Stromal cell of bone marrow (primary cell): ENCODE measurements at regions not wholly inside any gene's neighbourhood (a gene's known extent, or its start where the extent isn't known, plus 50 kb on each side); places are given as distances from the start of the nearest gene placed in this dataset.

ENCODE experiments used
- DNase-seq: peaks from one replicate; pipeline ENCODE4 v3.0.0-alpha.2; 2012; ENCODE audit warnings: low read depth

DNA sequence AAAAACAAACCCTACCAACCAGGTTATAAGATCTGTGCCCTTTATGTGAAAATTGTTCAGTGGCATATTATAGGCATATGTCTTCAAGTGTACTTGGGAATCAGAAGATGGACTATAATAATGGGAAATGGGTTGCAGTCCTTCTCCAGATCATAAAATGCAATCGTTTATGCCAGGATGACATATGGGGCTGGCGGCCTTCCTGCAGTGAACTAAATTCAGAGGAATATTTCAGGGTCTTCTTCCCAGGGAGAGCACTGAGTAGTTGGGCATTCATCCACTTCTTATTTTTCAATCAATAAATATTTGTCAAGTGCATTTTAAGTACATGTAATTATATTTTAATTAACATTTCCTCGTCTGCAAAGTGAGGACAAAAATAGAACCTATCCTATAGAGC lies 176.2 kb upstream of the CNR1 start:
- no peak for DNase-seq

DNA sequence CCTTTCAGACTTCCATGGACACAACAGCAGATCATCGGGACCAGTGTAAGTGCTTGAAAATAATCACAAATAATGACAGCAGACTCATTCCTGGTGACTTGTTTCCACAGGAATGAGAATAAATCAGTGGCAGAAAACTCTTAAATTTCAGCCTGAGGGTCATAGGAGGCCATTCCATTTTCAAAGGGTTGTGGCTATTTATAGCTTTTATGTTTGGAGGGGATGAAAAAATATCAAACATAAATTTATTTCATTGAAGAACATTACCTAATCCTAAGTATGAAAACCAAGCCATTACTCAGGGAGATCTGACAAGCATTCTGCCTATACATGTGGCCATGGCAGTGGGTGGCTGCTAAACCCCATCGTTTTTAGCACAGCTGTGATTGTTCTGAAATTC lies 173.6 kb upstream of the CNR1 start:
- no peak for DNase-seq

DNA sequence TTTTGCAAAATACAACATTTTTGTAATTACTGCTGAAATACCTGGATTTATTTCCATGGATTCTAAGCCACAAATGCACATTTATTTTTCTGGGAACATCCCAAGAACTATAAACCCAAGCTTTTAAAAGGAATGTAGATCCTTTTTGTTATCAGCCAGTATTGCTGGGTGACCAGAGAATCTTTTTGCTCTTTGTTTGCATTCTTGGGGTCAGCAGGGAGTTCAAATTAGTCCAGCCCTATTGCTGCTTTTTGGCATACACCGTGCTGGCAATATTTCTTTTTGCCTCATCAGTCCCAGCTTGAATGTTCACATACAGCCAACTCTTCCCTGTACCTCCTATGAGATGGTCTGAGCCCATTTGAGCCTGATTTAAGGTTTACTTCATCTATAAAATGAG lies 155.2 kb upstream of the CNR1 start:
- DNase-seq = no peak

DNA sequence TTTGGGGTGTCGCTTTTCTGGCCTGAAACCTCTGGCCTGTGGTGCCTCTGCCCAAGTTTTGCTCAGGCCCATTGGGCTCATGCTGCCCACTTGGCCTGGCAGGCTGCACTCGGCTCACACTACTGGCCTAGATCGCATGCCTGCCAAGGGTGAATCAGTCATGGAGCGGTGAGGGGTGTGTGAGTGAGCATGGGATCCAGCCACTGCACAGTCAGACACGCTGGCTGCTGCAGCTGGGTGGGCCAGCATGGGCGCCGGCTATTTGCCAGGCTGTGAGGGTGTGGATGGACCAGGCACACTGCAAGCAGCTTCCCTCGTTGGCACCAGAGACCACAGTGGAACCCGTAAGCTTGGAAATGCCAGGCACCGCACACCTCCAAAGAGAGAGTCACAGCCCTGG lies 145.4 kb upstream of the CNR1 start:
- DNase-seq = no peak

DNA sequence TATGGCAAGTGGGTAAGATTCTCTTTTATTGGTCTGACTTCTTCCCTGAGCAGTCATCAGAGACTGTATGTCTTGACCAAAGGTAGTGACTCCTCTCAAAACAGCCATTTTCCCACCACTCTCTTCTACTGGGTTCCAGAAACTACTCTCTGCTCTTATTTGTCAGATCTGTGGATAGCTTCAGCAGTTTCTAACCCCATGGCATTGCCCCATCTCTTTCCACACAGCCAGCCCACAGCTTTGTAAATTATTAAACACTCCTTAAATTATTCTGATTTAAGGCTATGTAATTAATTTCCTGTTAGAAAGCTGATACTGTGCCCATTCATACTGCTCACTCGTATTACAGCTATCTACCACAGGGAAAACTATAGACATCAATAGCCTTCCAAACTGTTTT lies 138.4 kb upstream of the CNR1 start:
- no peak for DNase-seq

DNA sequence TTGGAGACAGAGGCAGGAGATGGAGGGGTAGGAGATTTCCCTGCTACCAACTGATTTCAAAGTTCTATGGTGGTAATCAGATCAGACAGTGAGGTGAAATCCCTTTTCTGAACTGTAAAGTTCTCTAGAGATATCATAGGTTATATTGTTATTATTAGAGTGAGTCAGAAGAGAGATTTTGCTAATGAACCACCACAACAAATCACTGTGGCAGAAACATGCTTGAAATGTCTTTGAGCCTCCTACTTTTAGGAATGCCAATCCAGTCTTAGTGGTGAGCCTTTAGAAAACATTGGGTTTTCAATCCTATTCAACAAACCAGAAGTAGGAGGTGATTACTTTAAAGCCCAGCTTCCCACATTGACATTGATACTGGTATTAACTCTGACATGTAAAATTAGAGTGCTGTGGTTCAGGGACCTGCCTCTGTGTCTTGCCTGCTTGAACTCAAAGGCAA lies 136.7 kb upstream of the CNR1 start:
- no peak for DNase-seq

DNA sequence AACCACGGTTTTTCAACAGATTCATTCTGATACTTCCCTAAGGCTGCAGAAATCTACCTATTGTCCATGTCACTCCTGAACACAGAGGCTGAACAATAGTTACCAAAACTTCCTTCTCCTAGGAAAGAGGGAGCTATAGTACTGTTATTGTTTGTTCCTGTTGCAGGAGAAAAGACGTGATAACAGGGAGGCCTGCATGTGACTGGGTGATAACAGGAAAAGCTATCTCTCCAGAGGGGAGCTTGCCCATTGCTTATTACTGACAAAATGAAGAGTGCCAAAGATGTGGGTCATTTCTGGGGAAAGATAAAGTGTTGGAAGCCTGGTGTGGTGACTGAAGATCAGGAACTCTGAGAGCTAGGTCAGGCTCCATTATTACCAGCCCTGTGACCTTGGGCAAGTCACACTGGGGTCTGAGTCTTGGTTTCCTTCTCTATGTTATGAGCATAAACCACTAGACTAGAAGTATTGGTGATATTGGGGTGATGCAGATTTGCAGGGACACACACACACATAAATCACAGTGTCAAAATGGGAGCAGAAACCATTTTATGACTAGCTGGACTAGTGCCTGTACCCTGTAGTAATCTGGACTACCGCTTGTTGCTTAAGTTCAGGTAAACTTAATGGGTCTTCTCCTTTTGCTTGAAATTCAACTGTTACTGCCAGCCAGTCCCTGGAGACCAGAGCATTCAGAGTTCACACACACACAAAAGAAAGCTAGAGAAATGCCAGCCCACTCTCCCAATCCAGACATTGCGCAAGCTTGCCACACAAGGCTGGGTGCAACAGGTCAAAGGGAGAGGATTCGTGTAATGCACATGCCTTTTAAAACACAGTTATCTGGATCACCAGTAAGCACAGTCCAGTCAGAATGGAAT lies 136.0 kb upstream of the CNR1 start:
- DNase-seq = no peak

DNA sequence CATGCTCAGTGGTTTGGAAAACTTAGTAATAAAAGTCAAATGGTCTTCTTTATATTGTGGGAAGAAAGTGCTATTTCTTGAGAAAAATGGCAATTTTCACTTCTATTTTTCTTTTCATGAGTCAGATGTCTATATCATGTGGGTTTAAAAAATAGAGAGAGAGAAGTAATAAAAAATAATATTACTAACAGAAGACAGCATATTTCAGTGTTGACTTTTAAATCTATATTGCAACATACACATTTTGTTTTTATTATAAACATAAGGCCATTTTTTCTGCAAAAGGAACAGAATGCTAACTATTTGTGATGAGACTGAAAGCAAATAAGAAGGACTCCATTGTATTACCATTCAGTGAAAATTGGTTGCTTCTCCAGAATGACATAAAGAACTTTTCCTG lies 135.1 kb upstream of the CNR1 start:
- DNase-seq = no peak

DNA sequence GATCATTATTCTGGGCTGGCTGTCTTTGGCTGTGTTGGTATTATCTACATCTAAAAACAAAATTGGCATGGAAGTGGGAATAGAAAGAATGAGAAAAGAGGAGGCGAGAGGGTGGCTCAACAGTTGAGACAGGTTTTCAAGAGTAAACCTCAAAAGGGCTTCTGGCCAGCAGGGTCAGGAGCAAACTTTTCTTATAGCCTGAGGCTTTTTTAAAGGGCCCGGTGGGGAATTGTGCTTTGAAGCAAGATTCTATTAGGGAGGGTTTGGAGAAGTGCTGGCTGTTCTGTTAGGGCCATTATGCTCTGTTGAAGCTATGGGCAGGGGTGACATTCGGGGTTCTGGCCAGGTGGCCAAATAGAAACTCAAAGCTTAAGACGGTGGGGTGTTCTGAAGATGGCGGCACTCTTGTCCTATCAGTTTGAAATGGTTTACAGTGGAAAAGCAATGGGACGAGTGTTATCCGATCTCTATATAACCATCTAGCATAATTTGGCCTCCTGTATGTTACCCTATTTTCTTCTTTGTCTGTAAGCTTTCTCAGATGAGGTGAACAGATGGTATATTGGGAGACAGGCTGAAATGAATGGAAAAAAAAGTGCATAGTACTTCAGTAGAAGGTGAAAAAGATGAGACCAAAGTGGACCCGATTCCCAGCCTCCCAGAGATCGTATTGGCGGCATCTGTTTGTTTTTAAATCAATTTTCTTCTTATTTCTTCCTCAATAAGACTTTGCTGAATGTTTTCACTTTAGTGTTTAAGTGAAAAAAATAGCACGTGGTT lies 132.1 kb upstream of the CNR1 start:
- DNase-seq = no peak

DNA sequence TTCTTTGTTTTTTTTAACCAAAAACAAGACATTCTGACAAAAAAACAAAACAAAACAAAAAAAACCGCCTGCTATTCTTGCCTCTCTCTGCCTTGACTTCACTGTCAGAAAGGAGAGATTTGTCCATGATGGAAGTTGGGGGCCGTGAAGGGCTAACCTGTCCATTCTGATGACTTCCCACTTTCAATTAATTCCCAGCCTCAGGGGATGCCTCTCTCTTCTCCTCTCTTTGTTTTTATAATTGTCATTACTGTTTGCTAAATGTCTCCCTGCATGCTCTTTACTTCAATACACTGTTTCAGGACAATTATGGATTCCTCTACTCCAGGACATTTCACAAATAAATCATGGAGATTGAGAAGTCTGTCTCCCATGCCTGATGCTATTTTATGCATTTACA lies 130.5 kb upstream of the CNR1 start:
- no peak for DNase-seq

DNA sequence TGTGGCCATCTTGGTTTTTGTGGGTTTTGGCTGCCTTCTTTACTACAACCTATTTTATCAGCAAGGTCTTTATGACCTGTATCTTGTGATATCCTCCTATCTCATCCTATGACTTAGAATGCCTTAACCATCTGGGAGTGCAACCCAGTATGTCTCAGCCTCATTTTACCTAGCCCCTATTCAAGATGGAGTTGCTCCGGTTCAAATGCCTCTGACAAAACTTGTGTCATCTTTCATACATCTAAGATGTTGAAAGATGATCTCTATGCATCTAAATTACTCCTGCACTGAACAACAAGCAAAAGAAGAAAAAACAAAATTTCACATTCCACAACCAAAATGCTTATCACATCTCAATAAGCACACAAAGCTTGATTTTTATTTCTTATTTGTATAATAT lies 129.5 kb upstream of the CNR1 start:
- DNase-seq = no peak

DNA sequence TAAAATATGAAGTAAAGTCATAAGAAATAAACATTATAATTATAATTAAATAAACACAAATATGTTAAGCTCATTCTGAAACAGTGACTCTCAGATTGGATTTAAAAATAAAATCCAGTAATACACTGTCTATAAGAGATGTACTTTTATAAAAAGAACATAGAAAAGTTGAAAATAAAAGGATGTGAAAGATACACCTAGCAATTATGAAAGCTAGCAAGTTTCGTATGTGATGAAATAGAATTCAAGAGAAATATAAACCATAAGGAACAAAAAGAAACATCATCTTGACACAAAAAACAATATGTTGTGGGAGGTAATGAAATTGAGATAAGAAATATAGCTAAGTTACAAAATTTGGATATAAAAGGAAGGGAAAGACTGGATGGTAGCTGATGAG lies 128.6 kb upstream of the CNR1 start:
- no peak for DNase-seq

DNA sequence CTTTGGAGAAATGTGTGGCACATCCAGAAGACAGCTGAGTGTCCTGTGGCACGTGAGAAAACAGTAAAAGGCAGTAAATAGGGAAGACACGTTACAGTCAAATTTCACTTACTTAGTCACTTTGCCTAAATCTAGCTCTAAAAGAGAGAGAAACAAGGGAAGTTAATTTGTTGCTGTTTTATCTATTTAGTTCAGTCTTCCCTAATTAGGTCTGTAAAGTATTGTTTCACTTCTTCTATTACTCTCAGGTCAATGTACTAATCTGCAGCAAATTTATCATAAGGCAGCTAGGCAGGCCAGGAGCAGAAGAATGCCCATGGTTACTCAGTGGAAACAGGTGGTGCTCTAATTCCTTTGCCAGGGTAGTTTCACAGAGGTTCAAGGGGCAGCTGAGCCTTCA lies 124.3 kb upstream of the CNR1 start:
- DNase-seq = no peak

DNA sequence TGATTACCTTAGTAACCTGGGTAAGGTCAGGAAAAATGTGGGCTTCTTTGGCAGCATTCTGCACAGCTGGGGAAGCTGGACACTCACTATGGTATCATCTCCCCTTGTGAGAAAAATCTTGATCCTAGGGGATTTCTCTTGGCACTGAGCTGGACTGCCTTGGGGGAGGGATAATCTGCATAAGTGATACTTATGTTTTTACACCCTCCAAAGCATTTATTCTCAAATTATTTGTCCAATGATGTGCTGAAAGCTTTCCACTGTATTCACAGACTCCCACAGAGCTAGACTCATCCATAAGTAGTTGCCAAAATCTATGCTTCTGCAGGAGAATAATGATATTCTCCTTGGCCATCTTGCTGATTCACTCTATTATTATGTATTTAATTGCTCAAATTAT lies 121.5 kb upstream of the CNR1 start:
- DNase-seq = no peak

DNA sequence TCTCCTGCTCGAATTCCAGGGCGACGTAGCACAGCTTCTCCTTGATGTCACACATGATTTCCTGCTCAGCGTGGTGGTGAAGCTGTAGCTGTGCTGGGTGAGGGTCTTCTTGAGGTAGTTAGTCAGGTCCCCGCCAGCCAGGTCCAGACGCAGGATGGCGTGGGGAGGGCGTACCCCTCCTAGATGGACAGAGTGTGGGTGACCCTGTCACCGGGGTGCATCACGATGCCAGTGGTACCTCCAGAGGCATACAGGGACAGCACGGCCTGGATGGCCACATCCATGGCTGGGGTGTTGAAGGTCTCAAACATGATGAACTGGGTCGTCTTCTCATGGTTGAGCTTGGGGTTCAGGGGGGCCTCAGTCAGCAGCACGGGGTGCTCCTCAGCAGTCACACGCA lies 110.2 kb upstream of the CNR1 start:
- no peak for DNase-seq

DNA sequence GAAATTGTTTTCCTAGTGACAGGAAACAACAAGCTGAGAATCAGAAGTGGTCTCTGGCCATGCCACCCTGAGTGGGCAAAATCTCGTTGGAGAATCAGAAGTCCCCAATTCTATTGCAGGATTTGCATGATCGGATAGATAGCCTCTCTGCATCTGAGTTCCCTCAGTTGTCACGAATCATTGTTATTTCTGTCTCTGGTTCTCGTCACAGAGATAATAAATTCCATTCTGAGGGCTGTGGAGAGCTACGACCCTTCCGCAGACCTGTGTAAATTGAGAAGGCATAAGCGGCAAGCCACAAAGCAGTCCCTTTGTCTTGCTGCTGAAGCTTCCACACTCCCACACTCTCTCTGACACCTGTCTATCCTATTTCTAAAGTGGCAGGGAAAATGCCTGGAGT lies 102.4 kb upstream of the CNR1 start:
- no peak for DNase-seq

DNA sequence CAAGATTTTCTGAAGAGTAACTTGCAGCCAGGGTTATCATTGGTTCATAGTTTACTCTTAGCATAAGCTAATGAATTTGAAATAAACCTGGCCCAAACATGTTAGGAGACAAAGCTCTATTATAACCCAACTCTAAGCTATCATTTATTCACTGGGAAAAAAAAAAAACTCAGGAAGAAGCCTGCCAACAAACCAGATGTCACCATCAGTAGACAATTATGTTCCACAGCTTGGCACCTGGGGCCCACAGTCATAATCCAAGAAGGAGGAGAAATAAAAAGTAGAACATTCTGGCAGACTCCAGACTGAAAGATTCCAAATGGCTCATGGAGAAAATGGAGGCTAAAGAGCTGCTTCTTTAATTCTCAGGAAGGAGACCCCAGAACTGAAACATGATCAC lies 100.0 kb upstream of the CNR1 start:
- DNase-seq = no peak

DNA sequence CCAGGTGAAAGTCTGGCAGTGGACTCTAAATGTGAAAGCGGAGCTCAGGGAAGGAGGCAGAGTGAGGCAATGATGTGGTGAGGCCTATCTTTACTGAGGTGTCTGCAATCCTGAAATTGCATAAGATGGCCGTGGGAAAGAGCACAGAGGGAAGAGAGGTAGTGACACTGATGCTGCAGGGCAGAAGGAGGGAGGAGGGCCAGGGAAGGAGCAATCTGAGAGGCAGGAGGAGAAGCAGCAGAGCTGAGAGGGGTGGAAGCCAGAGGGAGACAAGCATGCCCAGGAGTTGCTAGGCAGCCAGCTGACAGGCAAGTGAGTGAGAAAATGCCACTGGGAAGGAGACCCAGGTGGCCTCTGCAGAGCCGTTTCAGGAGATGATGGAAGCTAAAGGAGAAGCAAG lies 97.4 kb upstream of the CNR1 start:
- DNase-seq = no peak

DNA sequence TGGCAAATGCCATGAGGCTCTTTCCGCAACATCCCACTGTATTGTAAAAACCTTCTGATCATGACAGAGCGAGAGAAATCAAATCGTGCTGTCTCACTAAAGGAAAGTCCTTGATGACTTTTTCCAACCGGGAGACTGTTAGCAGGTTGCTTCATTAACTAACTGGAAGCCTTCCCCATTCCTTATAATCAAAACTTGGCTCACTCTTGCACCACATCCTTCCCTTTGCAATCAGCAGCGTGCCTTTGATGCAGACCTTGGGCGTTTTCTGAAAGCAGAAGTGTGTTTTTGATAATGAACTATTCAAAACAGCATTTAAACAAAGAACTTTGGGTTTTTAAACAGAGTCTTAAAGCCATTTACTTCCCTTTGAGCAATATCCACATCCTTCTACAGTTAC lies 96.2 kb upstream of the CNR1 start:
- DNase-seq = no peak

DNA sequence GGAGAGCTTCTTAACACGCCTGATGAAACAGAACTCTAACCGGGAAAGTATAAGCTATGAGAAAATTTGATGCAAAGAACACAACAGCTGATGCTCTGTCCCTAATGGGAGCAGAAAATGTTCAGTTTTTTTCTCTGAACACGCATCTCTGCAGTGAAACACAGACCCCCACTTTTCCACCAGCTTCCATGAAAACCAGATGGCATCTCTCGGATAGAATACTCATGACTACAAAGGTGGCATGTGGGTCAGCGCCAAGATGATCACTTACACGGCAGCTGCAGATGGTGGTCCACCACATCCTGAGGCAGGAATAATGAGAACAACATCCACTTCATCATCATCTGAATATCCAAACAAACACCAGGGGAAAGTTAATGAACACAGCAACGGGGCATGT lies 85.2 kb upstream of the CNR1 start:
- DNase-seq = no peak

DNA sequence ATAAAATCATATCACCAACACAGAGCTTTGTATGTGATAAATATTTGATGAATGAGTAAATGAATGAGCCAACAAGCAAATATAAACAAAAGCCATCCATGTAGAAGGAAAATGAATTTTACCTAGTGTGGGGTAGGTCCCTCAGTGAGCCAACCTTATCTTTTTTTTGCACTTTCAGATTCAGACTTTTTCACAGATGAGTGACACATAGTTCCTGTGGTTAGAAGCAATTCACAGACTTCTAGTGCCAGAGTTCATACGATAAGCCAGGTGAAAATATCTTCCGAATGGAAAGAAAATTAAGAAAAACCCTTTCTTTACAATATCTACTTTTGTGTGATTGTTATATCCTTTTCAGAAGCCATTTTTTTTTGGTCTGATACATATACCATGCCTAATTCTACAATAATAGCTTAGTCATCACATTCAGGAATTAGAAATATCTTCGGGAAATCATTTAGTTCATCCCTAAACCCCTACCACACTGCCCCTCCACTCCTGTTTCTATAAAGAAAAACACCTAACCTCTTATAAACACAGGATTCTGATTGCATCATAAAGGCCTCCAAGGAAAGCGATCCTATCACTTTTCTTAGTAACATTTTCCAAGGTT lies 82.7 kb upstream of the CNR1 start:
- no peak for DNase-seq

DNA sequence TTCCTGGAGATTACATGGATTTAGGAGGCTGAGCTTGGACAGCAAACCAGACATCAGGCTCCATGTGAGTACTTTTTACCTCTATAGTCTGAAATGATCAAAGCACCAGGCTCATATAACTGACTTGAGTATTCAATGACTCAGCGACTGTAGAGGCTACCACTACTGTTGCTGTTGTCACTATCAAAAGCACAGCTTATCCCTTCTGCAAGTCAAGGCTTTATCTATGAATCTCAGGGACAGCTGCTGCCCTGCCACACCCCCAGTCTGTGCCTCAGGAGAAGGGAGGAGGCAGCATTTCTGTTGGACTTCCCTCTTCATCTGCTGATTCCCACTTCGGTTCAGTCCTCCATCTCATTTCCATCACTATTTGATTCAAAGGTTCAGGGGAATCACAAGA lies 80.5 kb upstream of the CNR1 start:
- DNase-seq = no peak

DNA sequence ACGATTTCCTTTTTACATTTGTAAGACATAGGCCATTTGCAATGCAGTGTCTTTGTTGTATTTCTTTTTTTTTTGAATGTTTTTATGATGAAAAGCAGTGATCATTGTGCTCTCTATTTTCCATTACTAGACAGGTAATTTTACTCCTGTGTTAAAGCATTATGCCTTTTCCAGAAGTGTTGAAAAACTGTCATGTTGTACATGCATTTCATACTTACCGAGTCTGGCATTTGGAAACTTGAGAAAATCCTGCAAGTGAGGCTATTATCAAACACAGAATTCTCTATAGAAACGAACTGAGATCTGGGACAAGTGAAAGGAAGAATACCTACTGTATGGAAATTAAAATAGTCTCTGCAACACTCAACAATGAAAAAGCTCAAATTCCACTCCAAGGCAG lies 78.6 kb upstream of the CNR1 start:
- no peak for DNase-seq
